Myocyte (in vitro differentiated cells): ENCODE measurements at regions not wholly inside any gene's neighbourhood (a gene's known extent, or its start where the extent isn't known, plus 50 kb on each side); places are given as distances from the start of the nearest gene placed in this dataset.
"Not testable (repeated sequence)": the region's sequence is repeated elsewhere in the genome, so short reads cannot be mapped to it uniquely, and the experiment has no call there.

Source experiments
- DNase-seq: peaks from one replicate; pipeline ENCODE4 v3.0.0-alpha.2; 2012; ENCODE audit warnings: low read depth

DNA sequence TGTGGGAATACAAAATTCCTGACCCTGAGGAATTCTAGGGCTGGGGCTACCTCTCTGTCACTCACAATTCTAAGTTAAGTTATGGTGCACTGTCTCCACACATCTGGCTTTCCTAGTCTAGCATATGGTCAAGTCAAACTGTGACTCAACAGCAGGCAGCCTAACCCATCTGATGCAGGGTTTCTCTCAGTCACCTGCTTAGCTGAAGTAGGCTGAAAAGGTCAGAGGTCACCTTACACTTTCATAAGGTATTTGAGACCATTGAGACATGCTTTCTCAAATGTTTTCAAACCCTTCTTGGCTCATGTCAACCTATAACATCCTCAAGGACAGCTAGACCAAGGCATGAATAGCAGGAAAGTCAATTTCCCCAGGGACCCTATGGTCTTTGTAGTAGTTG is 196.5 kb upstream of the STK26 start:
- DNase-seq: no peak

DNA sequence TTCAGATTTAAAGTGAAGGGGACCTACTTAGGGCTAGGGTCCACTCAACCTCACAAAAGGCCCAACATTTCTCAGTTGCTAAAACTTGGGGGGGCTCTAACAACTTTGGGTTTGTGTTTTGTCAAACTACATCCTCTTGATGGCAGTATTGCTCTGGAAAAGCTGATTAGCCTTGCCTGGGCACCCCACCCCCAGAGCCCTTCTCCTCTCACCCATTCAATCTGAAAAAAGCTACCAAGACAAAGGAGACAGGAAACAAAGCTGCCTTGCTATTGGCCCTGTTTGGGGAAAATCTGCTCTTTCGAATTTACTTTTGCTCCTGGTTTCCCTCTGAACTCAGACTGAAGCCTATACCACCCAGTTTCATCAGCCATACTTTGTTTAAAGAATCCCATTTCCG is 195.2 kb upstream of the STK26 start:
- no peak for DNase-seq

DNA sequence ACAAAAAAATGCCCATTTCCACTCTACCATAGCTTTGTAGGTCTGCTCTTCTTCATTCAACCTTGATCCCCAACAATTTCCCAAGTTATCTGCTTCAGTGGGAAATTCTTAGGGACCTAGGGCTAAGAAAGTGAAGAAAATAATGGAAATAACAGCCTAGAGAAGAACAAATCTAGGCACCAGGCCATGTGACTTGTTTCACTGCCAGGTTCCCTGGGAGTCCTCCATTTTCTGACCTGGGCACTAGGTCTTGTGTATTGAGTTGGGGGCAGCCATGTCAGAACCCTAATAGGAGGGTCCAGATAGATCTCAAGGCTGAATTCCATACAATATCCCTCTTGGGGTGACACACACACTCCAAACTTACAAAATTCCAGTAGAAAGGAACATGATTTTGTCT is 194.6 kb upstream of the STK26 start:
- DNase-seq: no peak

DNA sequence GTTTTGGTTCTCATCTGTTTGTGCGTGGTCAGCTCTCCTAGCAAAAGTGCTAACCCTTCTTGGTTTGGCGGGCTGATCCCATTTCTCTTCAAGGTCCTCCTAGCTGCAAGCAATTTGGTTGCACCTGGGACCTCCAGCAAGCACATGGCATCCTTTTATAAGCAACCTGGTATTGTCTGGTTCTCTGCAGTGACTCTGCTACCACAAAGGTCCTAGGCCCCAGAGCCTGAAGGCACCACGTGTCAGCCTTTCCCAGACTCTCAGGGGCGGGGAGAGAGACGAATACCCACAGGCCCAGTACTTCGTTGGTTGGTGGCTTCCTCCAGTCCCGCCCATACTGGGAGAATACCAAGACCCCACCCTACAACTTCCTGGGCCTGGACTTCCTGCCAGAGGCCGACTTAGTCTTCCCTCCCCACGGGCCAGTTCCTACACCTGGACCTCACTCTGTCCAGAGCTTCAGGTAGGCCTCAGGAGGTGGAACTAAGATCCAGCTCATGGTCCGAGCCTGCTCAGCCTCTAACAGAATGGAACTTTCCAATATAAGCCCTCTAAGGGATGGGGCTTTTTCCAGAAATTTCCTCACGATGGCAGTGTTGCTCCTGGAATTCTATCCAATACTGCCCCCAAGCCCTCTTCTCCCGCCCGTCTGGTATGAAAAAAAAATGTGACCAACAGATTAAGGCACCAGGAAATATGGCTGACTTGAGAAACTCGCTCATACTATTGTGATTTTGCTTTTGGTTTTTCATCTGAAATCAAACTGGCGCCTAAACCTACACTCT is 192.5 kb upstream of the STK26 start:
- peak; percentile 47 for DNase-seq

DNA sequence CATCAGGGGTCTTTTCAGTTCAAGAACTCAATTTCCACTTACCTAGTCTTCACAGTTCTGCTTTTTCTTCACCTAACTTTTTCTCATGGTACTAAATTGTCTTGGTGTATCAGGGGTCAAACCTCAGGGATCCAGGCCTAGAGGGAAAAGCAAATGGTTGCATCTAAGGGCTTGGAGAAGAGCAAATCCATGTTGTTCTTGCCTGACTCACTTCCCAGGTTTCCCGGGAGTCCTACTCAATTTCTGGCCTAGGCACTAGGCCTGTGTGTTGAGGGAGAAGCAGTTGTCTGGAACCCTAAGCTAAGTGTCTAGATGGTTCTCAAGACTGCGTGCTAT is 191.9 kb upstream of the STK26 start:
- no peak for DNase-seq

DNA sequence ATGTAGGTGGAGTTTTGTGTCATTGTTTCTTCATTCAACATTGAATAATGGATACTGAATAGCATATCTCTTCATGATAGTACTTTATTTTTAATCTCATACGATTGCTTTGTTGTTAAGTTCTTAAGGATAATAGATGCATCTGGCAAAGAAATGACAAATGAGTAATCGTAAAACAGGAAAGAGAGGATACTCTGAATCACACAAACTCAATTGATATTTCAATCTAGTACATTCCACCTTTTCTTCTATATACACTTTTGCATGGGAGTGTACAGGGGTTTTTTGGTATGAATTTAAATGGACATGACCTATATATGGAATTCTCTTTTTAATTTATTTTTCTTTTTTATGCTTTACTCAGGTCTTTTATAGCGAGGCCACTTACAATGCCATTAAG is 186.9 kb upstream of the STK26 start:
- DNase-seq: no peak

DNA sequence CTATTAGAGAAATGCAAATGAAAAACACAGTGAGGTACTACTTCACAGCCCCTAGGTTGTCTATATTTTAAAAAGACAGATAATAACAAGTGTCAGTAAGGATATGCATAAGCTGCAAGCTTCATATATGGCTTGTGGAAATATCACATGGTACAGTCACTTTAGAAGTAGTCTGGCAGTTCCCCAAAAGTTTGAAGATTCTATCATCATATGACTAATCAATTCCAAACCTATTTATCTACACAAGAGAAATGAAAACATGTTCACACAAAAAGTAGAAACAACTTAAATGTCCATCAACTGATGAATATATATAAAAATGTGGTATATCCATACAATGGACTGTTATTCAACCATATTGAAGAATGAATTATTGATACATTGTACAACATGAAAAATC is 185.8 kb upstream of the STK26 start:
- no peak for DNase-seq

DNA sequence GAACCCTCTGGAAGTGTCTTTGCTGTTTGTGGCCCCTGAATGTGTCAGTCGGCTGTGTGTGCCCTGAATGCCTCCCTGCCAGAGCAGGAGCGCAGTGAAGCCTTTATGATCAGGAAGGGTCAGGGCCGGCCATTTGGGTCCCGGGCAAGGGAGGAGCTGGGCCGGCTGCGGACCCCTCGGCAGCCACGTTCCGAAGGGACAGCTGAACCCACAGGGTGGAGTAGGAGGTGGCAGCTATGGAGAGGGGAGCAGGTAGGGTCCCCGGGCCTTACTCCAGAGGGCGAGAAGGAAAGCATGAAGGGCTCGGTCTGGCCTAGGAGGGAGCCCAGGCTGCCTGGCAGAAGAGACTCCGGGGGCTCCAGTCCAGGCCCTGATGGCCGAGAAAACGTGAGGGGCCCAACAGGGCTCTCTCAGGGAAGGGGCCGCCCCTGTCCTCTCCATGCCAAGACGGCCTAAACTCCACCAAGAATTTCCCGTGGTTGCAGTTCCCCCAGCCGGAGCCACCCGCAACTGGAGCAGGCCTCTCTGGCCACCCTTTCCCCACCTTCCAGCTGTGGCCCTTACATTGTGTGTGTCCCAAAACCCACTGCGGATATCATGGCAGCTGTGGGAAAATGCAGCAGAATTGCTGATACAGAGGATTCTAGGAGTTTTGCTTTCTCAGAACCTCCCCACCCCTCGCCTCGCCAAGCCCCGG is 182.2 kb upstream of the STK26 start:
- no peak for DNase-seq

DNA sequence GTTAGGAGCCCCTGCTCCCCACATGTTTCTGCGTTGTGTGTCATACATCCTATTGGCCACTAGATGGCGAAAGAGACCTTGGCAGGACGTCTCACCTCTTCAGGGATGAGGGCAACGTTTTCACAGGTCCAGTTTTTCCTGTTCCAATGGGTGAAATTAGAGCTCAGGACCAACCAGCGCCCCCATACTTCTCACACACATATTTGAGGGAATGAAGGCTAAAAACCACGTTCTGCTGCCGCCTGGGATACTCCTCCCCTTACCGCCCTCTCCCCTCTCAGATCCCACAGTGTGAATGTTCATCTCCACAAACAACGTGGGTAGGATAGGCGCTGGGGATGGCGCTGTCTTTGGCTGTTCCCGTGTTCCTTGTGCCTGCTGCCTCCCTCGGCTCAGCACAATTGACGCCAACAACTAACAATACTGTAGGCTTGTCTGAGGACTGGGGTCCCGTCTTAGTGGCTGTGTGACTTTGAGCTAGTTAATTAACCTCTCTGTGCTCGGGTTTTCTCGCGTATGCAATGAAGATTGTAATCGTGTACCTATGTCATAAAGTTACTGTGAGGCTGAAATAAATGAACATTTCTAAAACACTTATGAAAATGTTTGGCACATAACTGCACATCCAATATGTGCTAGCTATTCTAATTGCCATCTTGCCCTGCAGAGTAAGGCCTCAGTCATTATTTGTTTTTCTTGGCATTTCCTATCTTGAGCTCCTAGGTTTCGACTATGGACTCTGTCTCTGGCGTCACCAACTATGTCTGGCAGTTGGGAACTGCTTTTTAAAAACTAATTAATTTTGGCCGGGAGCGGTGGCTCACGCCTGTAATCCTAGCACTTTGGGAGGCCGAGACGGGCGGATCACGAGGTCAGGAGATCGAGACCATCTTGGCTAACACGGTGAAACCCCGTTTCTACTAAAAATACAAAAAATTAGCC is 181.3 kb upstream of the STK26 start:
- DNase-seq: peak; percentile 44

DNA sequence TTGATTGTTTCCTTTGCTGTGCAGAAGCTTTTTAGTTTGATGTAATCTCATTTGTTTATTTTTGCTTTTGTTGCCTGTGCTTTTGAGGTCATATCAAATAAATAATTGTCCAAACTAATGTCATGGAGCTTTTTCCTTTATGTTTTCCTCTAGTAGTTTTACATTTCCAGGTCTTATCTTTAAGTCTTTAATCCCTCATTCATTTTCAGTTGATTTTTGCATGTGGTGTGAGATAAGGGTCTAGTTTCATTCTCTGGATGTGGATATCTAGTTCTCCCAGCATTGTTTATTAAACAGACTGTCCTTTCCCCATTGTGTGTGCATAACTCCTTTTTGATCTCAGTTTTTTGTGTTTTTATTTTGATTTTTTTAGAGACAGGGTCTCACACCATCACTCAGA is 179.1 kb upstream of the STK26 start:
- no peak for DNase-seq

DNA sequence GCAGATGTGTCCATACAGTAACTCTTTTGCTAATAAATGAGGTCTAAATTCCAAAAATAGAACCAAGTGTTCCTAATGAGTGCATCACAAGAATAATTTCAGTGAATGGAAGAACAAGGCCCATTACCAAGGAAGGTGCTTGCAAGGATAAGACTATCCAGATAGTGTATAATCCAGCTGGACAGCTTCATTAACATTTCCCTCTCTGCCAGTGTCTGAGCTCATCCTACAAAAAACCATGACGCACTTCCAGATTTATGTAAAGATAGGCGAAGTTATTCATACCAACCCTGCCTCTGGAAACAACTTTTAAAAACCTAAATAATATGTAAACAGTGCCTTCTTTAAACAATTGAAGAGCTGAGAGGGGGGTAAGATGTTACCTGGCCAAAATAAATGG is 177.9 kb upstream of the STK26 start:
- no peak for DNase-seq

DNA sequence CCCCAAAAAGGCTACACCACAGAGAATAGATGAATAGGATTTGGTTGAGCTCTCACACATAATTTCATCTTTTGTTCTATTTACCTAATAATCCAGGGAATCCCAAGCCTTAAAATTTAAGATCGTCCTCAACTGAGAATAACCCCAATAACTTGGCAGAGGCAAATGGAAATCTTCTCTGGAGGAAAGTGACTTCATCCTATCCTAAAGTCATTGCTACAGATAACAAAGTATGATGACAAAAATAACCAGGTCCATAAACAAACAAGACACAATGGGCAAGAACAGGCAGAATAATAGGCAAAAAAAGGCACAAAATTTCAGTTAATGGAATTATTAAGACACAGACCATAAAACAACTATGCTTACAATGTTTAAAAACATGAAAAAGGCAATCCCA is 177.3 kb upstream of the STK26 start:
- DNase-seq: no peak

DNA sequence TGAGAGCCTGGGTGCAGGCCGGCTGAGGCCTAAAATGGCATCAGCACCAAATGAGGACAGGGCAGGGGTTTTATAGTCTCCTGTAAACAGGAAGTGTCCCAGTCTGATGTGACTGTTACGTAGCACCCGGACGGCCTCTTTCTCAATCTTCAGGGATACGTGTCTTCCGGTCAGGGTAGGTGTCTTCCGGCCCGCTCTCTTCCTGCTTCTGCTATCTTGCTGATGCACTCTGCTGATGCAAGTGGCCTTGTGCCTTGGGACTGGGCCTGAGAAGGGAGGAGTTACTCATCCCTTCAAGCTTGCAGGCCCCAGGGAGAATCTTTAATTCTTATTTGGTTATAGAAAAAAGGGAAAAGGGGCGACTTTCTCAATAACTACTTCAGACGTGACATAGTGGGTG is 172.1 kb upstream of the STK26 start:
- DNase-seq: not testable (repeated sequence)

DNA sequence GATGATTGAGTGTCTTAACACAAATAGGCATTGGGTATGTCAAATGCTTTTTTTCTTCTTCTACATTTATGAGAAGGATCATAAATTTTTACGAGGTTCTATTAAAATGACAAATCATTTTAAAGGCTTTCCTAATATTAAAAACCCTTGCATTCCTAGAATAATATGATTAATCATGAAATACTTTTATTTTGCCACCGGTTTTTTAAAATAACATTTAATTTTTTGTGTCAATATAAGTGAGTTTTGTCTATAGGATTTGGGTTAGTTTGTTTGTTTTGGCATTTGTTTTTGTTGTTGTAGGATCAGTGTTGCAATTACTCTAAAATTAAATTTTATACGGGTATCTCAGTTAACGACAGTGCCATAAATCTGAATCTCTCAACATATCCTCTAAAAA is 169.7 kb upstream of the STK26 start:
- DNase-seq: no peak

DNA sequence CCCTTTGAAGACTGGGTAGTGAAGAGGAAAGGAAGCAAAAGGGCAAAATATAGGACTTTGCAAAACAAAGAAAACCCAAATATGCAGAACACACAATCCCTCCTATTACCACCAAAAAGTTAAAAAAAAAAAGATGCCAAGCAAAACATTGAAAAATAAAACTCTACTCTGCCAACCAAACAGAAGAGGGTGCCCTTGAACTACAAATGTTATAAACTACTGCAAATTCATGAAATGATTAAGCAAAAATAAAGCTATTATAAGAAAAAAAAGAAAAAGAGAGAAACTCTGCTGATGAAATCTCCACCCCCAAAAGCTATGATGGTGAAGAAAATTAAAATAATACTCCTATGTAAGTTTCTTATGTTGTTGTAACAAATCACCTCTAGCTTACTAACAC is 168.5 kb upstream of the STK26 start:
- DNase-seq: peak; percentile 46

DNA sequence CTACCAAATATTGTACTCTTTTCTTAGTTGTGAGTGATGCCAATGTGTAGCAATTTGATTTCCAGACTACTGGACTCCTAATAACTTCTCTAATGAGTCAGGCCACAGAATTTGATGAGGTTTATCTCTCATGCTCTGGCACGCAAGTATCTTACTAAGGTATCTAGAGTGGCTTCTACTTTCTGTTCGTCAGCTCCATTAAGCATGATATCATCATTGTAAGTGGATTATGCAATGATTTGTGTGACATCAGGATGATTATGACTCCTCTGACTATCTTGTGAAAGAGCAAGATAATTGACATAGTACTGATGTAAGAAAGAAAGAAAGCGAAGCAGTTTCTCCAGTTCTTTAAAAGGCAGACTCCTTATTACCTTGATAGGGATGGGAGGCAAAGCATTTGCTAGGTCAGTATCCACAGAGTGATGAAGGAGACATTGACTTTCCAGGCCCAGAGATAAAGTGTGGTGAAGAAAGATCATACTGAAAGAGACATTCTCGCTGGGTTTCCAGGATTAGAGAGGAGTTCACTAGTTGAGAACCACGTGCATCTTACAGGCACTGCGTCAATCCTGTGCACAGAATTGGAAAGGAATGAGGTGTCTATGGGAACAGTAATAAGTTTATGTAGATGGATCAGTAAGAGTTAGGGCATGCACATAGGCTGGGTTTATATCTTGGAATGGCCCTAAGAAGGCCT is 161.9 kb upstream of the STK26 start:
- no peak for DNase-seq

DNA sequence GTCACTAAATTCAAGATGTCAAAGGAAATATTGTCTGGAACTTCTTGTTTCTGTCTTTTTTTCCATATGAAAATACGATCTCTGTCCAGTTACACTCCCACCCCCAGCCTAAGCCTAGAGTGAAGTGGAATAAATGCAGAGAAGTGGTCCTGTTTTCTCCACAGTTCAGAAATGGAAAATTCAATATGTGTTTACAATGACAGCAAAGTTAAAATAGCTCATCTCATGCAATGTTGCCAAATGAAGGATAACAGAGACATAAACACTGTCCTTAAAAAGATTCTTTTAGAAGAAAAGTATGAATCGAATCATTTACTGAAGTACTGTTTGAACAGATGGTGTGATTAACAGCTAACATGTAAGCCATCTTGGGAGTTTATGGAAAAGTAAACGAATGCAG is 160.8 kb upstream of the STK26 start:
- no peak for DNase-seq

DNA sequence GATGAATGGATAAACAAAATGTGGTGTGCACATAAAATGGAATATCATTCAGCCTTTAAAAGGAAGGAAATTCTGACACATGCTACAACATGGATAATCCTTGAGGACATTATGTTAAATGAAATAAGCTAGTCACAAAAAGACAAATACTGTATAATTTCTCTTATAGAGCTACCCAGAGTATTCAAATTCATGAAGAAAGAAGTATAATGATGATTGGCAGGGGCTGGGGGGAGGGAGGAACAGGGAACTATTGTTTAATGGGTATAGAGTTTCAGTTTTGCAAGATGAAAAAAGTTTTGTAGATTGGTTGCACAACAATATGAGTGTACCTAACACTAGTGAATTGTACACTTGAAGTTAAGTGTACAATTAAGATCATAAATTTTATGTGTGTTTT is 153.9 kb upstream of the STK26 start:
- no peak for DNase-seq

DNA sequence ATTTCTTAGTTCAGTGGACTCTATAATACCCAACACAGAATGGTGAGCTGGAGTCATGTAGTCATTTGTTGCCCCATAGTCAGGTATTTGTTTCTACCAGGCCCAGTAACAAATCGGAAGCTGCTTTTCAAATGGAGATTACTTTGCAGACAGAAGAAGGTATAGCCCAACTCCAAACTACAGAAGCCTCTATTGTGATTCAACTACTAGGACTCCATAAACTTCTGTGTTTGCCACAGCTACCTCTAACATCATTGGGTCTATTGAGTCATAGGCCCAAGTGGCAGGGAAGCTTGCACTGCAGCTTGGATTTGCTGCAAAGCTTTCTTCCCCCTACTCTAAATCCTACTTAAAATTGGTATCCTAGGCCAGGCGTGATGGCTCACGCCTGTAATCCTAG is 148.8 kb upstream of the STK26 start:
- no peak for DNase-seq

DNA sequence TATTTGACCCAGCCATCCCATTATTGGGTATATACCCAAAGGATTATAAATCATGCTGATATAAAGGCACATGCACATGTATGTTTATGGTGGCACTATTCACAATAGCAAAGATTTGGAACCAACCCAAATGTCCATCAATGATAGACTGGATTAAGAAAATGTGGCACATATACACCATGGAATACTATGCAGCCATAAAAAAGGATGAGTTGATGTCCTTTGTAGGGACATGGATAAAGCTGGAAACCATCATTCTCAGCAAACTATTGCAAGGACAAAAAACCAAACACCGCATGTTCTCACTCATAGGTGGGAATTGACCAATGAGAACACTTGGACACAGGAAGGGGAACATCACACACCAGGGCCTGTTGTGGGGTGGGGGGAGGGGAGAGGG is 147.3 kb upstream of the STK26 start:
- DNase-seq: not testable (repeated sequence)

DNA sequence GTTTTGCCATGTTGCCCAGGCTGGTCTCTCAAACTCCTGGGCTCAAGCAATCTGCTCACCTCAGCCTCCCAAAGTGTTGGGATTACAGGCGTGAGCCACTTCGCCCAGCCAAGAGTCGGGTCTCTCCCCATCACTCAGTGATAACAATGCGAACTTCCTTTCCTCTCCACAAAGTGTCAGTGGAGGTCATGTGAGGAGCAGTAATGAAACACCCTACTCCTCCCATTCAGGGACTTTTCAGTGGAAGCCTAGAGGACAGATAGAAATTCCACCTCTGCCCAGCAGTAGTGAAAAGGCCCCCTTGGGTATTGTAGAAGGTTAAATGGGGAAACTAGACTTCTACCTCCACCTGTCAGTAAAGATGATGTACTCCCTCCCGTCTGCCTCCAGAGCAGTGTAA is 141.9 kb upstream of the STK26 start:
- no peak for DNase-seq

DNA sequence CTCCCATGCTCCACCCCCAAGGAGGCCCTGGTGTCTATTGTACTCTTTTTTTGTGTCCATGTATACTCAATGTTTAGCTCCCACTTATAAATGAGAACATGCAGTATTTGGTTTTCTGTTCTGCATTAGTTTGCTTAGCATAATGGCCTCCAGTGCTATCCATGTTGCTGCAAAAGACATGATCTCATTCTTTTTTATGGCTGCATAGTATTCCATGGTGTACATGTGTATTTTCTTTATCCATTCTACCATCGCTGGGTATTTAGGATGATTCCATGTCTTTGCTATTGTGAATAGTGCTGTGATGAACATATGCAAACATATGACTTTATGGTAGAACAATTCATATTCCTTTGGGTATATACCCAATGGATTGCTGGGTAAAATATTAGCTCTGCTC is 138.1 kb upstream of the STK26 start:
- DNase-seq: not testable (repeated sequence)
